ENCODE measurements at regions not wholly inside any gene's neighbourhood (a gene's known extent, or its start where the extent isn't known, plus 50 kb on each side); places are given as distances from the start of the nearest gene placed in this dataset.

- DNase-seq: no peak
Observed at GRCh38 chr11:115556984-115557383, 52.8 kb upstream of the CADM1 start.

DNA sequence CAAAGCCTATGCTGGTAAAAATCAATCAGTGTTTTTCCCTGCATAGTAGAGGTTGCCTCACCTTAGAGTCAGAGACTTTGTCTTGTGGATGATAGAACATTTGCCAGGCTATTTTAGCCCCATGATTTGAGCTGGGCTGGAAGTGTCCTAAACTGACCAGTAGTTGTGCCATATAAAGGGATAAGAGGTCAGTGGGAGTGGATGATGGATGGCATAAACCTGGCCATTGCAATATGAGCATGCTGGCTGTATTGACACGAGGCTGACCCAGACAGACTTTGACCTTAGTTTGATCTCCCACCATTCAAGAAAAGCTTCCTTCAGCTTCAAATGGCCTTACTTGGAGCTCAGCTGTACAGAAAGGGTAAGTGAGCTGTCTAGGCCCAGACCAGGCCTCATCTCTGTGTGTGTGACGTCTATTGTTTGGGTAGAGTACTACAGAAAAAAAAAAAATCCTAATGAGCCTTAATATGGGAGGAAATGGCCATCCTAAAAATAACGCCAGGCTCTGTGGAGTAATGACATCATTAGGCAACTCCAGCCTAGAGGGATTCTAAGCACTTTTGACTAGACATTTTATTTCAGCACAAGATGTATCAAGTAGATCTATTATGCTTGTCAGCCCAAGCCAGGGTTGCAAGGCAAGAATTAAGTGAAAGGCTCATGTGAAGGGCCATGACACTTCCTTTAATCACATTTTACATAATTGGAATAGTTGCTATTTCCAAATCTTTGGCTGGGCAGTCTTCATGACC lies 51.3 kb upstream of the CADM1 start:
- DNase-seq: no peak

All from activated T-cell treated with anti-CD3 and anti-CD28 coated beads for 4 hours (primary cell).